SHP77 treated with DMSO at 0.1 percent for 48 hours (cell line): ENCODE measurements at regions not wholly inside any gene's neighbourhood (a gene's known extent, or its start where the extent isn't known, plus 50 kb on each side); places are given as distances from the start of the nearest gene placed in this dataset.

ENCODE experiments used
- DNase-seq: peaks from one replicate; lab custom pipeline; 2025; lab: John Stamatoyannopoulos, UW

DNA sequence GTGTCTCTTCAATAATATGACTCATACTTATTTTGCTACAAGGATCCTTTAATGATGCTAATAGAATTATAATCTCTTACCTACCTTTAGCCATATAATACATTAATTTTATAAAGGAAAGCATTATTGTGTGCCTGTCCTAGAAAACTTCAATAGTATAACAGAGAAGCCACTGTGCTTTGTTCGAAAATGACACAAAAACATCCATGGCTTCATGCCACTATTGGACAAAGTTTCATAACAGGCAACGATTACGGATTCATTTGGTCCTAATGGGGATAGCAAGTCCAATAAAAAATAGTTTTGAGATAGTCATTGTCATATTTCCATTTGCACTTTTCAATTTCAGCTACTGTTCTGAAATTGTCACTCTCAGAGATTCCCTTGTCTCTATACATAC lies 52.5 kb upstream of the CCDC150 start:
- no peak for DNase-seq

- DNase-seq, result no peak
These were observed 51.8 kb upstream of the CCDC150 start for GRCh38 chr2:196587739-196588138.

DNA sequence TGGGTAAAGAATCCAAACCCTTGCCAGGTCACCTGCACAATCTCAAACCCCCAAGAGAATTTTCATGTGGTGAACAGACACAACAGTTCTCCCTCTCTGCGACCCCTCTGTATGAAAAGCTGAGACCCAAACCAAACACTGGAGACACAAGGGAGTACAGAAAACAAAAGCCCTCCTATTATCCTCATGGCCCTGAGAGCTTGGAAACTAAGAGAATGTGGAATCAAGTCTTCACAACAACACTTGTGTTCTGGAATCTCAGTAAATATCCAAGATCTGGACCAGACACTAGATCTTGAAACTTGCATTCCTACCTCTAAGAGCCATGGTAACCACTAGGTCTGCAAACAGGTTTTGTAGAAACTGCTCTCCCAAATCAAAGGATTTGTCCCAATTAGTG lies 50.1 kb upstream of the CCDC150 start:
- no peak for DNase-seq
